ENCODE measurements at regions not wholly inside any gene's neighbourhood (a gene's known extent, or its start where the extent isn't known, plus 50 kb on each side); places are given as distances from the start of the nearest gene placed in this dataset.

DNA sequence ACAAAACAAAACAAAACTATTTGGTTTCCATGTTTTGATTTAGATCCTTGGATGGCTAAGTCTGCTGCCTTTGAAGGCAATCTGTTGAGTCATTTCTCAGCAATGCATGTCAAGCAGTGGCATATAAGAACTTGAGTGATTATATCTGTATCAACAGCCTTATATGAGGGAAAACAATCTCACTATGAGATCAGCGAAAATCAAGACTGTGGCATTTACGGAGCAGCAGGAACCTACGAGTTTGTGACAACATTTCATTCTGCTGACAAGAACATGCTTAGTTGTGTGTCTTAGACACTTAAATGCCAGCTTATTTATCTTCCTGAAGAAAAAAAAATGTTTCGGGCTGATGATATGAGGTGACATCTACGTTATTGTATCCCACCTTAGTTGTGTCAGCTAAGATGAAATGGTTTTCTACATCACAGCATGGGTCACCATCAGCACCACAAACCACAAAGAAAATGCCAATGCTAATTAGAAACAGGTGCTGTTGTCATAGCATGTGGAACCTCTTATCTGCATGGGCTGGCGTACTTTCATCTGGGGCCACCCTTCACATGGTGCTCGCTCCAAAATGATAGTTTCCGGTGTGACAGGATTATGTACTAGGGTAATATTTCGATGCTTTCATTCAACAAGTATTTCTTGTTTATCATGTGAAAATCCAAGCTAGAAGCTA is 1085.5 kb downstream of the SORCS1 start:
- no peak for TF ChIP-seq CTCF (IDR thresholded peaks at IDR 0.05)
- no peak for TF ChIP-seq POLR2A (IDR thresholded peaks at IDR 0.05)

All from lower leg skin (tissue), 3 donors.